Activated B cell treated with CpG ODN at 0.5 μM for 24 hours (primary cell): ENCODE measurements at regions not wholly inside any gene's neighbourhood (a gene's known extent, or its start where the extent isn't known, plus 50 kb on each side); places are given as distances from the start of the nearest gene placed in this dataset.

ENCODE experiments used
- ATAC-seq: fragments of 200-7000 bp; cut with Tn5 transposase; one replicate; pipeline ENCODE4 v1.10.0; 2021; ENCODE audit warnings: low read depth, mild to moderate bottlenecking, moderate library complexity
- CTCF ChIA-PET: fragments of 350-600 bp; sonication (Branson Sonifier 250); formaldehyde crosslinking; loops from one replicate; lab custom pipeline; 2021; ENCODE audit warnings: antibody characterized with exemption; lab: Charles Lee
- POLR2A ChIA-PET: fragments of 350-600 bp; sonication (Branson Sonifier 250); formaldehyde crosslinking; loops from one replicate; lab custom pipeline; 2021; ENCODE audit warnings: antibody characterized with exemption; lab: Charles Lee
- DNase-seq: peaks from one replicate; pipeline ENCODE4 v3.0.0; 2022
- H3K27ac Mint-ChIP-seq: one replicate; pipeline ENCODE4 v1.8.0; 2020; ENCODE audit warnings: mixed read lengths
- H3K27me3 Mint-ChIP-seq: one replicate; pipeline ENCODE4 v1.8.0; 2021; ENCODE audit warnings: mixed read lengths
- H3K36me3 Mint-ChIP-seq: one replicate; pipeline ENCODE4 v1.8.0; 2021; ENCODE audit warnings: low read depth, mixed read lengths
- H3K4me1 Mint-ChIP-seq: one replicate; pipeline ENCODE4 v1.8.0; 2021; ENCODE audit warnings: mixed read lengths
- H3K4me3 Mint-ChIP-seq: one replicate; pipeline ENCODE4 v1.8.0; 2020; ENCODE audit warnings: mild to moderate bottlenecking, mixed read lengths
- H3K9me3 Mint-ChIP-seq: one replicate; pipeline ENCODE4 v1.8.0; 2020; ENCODE audit warnings: mixed read lengths
- CTCF ChIP-seq: fragments of 200-600 bp; IDR thresholded peaks from one replicate; pipeline ENCODE4 v1.8.0; 2022; ENCODE audit warnings: antibody characterized with exemption, mild to moderate bottlenecking
- intact Hi-C: fragments of 100-400 bp; cut with micrococcal nuclease; formaldehyde crosslinking; loops from one replicate; pipeline ENCODE4 v1.15.1; 2024

DNA sequence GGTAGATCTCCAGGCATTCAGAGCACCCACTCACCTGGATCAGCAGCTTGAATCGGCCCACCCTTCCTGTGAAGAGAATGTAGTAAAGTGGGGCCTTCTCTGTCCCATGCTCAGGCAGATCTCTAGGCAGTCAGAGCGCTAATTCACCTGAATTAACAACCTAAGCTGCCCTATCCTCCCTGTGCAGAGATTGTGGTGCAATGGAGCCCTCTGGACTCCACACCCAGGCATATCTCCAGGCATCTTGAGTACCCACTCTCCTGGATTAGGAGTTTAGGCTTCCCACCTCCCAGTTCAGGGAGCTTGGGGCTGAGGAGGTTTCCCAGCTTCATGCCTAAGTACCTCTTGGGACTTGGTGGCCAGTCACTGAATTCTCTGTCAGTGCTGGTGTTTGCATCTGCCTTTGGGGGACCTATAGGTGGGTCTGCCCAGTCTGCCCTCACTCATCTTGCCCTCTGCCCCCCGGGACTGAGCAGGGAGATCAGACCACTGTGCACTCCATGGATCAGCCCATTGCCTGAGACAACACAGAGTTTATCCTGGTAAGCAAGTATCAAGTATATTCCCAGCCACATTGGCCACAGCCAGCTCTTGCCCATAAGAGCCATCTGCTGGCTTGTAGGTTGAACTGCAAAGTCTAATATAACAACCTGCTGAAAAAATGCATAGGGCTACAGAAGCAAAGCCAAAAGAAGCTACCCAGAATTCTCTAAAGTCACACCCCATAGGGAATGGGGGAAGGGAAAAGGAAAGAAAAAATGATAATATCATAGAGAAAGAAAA, 372.9 kb downstream of the KLHL13 start:
- POLR2A ChIA-PET = no interaction called here
- Mint-ChIP-seq H3K27me3 (no peaks in the 10 kb centered on the region), H3K4me3 (no peak overlapping the region), H3K27ac (no peak overlapping the region), H3K36me3 (no peaks in the 10 kb centered on the region), H3K9me3 (peaks cover 3% of the 10 kb centered on the region), H3K4me1 (no peaks in the 10 kb centered on the region)
- DNase-seq (no peak), ATAC-seq (no peak)
- no peak for TF ChIP-seq CTCF
- intact Hi-C loops = no loop called here
- CTCF ChIA-PET = no interaction called here

GRCh38 chrX:117713411-117713810, 403.2 kb downstream of the KLHL13 start:
- H3K4me3 Mint-ChIP-seq = no peak overlapping the region
- intact Hi-C loops = no loop called here
- H3K27me3 Mint-ChIP-seq = no peaks in the 10 kb centered on the region
- H3K4me1 Mint-ChIP-seq = no peaks in the 10 kb centered on the region
- DNase-seq (no peak), ATAC-seq (no peak)
- H3K9me3 Mint-ChIP-seq = no peaks in the 10 kb centered on the region
- ChIA-PET CTCF (interaction anchor here (0.6 kb wide), 1 partner anchor 105 kb away, joined by 3 read pairs; no protein-coding TSS in a partner anchor), POLR2A (no interaction called here)
- no peak overlapping the region for H3K27ac Mint-ChIP-seq
- H3K36me3 Mint-ChIP-seq = no peaks in the 10 kb centered on the region
- TF ChIP-seq CTCF = no peak

DNA sequence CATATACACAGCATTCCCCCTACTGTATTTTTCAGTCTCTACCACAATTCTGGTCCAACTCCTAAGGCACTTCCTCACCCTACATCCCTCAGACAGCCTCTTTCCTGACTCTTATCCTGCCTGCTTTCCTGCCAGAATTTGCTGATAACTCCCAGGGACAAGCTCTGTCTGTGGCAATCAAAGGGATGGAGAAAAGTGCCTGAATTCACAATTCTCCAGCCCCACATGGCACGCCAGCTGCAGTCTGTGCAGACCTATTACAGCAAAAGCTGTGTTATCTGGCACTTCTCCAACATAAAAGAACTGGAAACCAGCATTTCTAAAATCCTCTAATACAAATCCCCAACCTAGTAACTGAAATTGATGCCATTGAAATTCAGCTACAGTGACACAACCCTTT, 404.8 kb downstream of the KLHL13 start:
- Mint-ChIP-seq H3K27ac (no peak overlapping the region), H3K4me1 (no peaks in the 10 kb centered on the region), H3K27me3 (no peaks in the 10 kb centered on the region), H3K9me3 (no peaks in the 10 kb centered on the region), H3K4me3 (no peak overlapping the region), H3K36me3 (no peaks in the 10 kb centered on the region)
- intact Hi-C loops = no loop called here
- ChIA-PET CTCF (no interaction called here), POLR2A (no interaction called here)
- no peak for ATAC-seq
- no peak for DNase-seq
- TF ChIP-seq CTCF = no peak

- intact Hi-C loops = no loop called here
- CTCF ChIA-PET = no interaction called here
- no peaks in the 10 kb centered on the region for H3K27me3 Mint-ChIP-seq
- DNase-seq = no peak
- POLR2A ChIA-PET = no interaction called here
- H3K4me3 Mint-ChIP-seq = no peak overlapping the region
- no peaks in the 10 kb centered on the region for H3K4me1 Mint-ChIP-seq
- no peak for ATAC-seq
- no peak for TF ChIP-seq CTCF
- no peaks in the 10 kb centered on the region for H3K36me3 Mint-ChIP-seq
- no peak overlapping the region for H3K27ac Mint-ChIP-seq
- no peaks in the 10 kb centered on the region for H3K9me3 Mint-ChIP-seq
Measured at GRCh38 chrX:117707948-117708743, 408.5 kb downstream of the KLHL13 start.

DNA sequence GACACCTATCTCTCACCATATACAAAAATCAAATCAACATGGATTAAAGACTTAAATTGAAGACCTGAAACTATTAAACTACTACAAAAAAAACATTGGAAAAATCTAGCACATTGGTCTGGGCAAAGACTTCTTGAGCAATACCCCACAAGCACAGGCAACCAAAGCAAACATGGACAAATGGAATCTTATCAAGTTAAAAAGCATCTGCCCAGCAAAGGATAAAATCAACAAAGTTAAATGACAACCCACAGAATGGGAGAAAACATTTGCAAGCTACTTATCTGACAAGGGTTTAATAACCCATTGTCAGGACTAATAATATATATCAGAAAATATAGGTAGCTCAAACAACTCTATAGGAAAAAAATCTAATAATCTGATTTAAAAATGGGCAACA, 415.6 kb downstream of the KLHL13 start:
- Mint-ChIP-seq H3K4me3 (no peak overlapping the region), H3K36me3 (no peaks in the 10 kb centered on the region)

More for the DNA sequence above, 415.6 kb downstream of the KLHL13 start:
- DNase-seq (no peak), ATAC-seq (no peak)
- TF ChIP-seq CTCF = no peak
- Mint-ChIP-seq H3K4me1 (no peaks in the 10 kb centered on the region), H3K9me3 (peaks cover 5% of the 10 kb centered on the region), H3K27ac (no peak overlapping the region), H3K27me3 (no peaks in the 10 kb centered on the region)
- CTCF ChIA-PET = no interaction called here
- POLR2A ChIA-PET = no interaction called here
- intact Hi-C loops = no loop called here
